PFSK-1 (cell line): ENCODE measurements at regions not wholly inside any gene's neighbourhood (a gene's known extent, or its start where the extent isn't known, plus 50 kb on each side); places are given as distances from the start of the nearest gene placed in this dataset.

Experiments
- POLR2AphosphoS5 ChIP-seq: IDR thresholded peaks from 2 replicates; pipeline ENCODE4 v1.6.1; 2012; ENCODE audit warnings: low read depth, mild to moderate bottlenecking, control low read depth, low read length, moderate library complexity
- TAF1 ChIP-seq: IDR thresholded peaks from 2 replicates; pipeline ENCODE4 v1.6.1; 2012; ENCODE audit warnings: low read length, control low read depth, borderline replicate concordance; ENCODE audit not compliant: insufficient read depth
- TF ChIP-seq, protein P1 (sequence below), 2 experiments: IDR thresholded peaks; 2 replicates each; pipeline versions ENCODE4 v1.6.1 to v1.8.0; 2011 to 2012; ENCODE audit warnings: low read depth in 2 of 2, low read length in 2 of 2, control low read depth in 1 of 2, inconsistent platforms in 1 of 2, mild to moderate bottlenecking in 1 of 2, moderate library complexity in 1 of 2; ENCODE audit not compliant: insufficient read depth in 1 of 2

DNA sequence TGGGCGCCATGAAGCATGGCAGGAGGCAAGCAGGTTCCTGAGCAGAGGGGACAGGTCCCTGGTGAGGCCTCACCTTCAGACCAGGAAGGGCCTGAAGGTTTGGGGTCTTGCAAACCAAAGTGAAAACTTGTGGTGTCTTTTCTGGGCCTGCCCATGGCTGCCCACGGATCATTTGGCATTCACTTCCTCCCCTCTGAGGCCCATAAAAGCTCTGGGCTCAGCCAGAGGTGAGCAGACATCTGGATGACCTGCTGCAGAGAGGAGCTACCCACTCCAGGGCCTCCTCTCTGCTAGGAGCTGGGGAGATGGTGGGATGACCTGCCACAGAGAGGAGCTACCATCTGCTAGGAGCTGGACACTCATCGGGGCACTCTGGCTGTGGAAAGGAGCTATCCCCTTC lies 112.9 kb upstream of the TMEM18 start:
- no peak for TF ChIP-seq TAF1
- no peak for TF ChIP-seq POLR2AphosphoS5
- TF ChIP-seq, protein P1, sequence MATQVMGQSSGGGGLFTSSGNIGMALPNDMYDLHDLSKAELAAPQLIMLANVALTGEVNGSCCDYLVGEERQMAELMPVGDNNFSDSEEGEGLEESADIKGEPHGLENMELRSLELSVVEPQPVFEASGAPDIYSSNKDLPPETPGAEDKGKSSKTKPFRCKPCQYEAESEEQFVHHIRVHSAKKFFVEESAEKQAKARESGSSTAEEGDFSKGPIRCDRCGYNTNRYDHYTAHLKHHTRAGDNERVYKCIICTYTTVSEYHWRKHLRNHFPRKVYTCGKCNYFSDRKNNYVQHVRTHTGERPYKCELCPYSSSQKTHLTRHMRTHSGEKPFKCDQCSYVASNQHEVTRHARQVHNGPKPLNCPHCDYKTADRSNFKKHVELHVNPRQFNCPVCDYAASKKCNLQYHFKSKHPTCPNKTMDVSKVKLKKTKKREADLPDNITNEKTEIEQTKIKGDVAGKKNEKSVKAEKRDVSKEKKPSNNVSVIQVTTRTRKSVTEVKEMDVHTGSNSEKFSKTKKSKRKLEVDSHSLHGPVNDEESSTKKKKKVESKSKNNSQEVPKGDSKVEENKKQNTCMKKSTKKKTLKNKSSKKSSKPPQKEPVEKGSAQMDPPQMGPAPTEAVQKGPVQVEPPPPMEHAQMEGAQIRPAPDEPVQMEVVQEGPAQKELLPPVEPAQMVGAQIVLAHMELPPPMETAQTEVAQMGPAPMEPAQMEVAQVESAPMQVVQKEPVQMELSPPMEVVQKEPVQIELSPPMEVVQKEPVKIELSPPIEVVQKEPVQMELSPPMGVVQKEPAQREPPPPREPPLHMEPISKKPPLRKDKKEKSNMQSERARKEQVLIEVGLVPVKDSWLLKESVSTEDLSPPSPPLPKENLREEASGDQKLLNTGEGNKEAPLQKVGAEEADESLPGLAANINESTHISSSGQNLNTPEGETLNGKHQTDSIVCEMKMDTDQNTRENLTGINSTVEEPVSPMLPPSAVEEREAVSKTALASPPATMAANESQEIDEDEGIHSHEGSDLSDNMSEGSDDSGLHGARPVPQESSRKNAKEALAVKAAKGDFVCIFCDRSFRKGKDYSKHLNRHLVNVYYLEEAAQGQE (IDR thresholded peaks at IDR 0.05; ENCODE audit: insufficient read depth in 1 of 2, low read depth in 2 of 2, low read length in 2 of 2), result no peak
